Left hindlimb (tissue), 1 donor: ENCODE measurements at regions not wholly inside any gene's neighbourhood (a gene's known extent, or its start where the extent isn't known, plus 50 kb on each side); places are given as distances from the start of the nearest gene placed in this dataset.
"Not testable (repeated sequence)": the region's sequence is repeated elsewhere in the genome, so short reads cannot be mapped to it uniquely, and the experiment has no call there.

Experiments
- DNase-seq: peaks from one replicate; pipeline ENCODE4 v3.0.0-alpha.2; 2018

GRCh38 chr3:181925841-181926240 is 214.1 kb downstream of the SOX2 start:
- not testable (repeated sequence) for DNase-seq

- DNase-seq: no peak
Measured at GRCh38 chr3:181929501-181929900, 217.8 kb downstream of the SOX2 start.

GRCh38 chr3:181930105-181930504 is 218.4 kb downstream of the SOX2 start:
- DNase-seq: no peak

GRCh38 chr3:181932039-181932438 is 220.3 kb downstream of the SOX2 start:
- DNase-seq: no peak

DNA sequence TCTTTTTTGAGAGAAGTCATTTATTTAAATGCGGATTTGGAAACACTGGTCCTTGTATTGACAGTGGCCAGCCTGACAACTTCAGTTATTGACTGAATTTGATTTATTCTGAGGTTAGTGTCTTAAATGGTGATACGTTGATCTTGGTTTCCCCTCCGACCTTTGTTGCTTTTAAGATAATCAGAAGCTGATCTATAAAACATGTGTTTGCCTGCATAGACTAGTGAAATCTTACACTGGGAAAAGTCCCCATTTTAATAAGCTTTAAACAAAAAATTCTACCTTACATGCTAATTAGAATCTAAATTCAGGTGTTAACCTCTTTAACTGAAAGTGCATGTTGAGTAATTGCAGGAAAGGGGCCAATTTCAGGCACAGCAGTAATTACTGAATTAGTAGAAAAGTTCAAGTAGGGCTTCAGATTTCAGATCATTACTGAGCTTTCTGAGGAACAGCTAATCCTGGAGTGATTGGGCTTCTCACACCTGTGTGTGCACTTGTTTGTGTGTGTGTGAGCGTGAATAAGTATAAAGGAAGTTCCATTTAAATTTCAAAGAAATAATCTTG is 221.4 kb downstream of the SOX2 start:
- DNase-seq: no peak

DNA sequence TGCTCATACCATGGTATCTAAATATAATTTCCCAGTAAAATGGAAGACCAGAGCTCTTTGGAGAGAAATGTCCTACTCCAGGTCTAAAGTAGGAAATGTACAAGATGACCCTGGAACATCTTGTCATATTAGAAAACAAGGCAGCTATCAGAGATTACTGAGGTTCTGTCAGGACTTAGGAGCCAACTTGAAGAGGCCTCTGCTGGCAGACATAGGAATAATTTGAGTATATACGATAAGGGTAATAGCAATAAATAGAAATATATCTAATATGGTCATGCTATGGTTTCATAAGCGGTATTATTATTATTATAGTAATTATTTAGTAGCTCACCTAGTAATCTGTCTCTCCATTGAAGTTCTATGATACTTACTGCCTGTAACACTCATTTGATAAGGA is 224.2 kb downstream of the SOX2 start:
- no peak for DNase-seq

DNA sequence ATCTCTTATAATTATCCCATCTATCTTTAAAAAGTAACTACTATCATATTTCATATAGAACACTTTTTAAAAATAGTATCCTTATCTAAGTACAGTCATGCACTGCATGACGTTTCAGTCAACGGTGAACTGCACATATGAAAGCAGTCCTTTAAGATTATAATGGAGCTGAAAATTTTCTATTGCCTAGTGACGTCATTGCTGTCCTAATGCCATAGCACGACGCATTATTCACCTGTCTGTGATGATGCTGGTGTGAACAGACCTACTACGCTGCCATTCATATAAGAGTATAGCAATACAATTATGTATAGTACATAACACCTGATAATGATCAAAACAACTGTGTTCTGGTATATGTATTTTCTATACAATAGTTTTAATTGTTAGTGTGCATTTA is 225.0 kb downstream of the SOX2 start:
- DNase-seq: no peak

DNA sequence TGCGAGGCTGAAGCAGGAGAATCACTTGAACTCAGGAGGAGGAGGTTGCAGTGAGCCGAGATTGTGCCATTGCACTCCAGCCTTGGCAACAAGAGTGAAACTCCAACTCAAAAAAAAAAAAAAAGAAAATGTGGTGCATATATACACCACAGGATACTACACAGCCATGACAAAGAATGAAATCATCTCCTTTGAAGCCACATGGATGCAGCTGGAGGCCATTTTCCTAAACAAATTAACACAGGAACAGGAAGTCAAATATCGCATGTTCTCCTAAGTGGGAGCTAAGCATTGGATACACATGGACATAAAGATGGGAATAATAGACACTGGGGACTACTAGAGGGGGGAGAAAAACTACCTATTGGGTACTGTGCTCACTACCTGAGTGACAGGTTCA is 226.9 kb downstream of the SOX2 start:
- DNase-seq: not testable (repeated sequence)

- DNase-seq: no peak
Measured at GRCh38 chr3:181940703-181941102, 229.0 kb downstream of the SOX2 start.

- no peak for DNase-seq
Measured at GRCh38 chr3:181941250-181941649, 229.5 kb downstream of the SOX2 start.

DNA sequence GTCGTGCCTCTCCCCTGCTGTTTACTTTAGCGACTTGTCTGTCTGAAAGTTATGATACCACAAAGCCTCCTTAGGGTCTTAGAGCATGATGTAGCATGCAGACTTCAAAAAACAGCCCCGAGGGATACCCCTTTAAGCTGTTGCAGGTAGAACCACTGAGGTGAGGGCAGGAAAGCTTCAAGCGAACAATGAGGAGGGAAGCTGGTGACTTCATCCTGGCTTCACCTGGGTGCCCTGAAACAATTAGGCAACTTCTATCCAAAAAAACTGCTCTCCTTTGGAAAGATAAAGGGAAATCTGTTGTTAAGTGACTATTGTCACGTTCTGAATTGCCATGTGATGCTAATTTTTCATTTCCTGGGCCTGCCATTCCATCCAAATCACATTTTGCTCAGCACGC is 231.6 kb downstream of the SOX2 start:
- DNase-seq: no peak

- DNase-seq: no peak
Measured at GRCh38 chr3:181947606-181948005, 235.9 kb downstream of the SOX2 start.

DNA sequence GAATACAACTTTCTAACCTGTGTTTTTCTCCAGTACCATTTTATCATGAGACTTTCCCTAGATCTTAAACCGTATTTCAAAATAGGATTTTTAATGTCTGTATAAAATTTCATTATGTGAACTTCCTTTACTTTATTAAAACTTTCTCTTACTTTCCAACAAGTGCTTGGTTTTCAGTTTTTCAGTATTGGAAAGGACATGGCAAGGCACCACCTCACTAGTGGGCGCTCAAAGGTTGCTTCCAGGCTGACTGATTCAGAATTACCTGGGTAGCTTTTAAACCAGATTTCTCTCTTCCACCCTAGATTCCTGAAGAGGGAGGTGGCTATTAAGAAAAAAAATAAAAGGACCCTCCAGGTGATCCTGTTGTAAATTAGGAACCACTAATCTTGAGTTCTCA is 236.6 kb downstream of the SOX2 start:
- DNase-seq: no peak

GRCh38 chr3:181952221-181952620 is 240.5 kb downstream of the SOX2 start:
- no peak for DNase-seq

DNA sequence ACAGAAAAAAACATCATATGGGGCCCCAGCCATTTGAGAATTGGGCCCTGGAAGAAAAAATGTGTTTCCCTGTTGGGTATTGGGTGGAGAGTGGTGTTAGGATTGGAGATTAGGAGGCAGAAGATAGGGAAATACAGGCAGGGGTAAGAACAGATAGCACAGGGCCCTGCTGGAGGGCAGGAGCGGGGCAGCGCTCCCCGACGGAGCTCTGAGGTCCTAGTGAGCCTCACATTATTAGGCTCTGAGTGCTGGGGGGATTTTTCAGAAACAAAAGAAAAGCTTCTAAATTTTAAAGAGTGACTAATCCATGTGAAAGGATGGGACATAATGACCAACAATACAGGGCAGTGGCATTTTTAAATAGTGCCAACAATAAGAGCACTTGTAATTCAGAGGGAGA is 241.2 kb downstream of the SOX2 start:
- no peak for DNase-seq

GRCh38 chr3:181955566-181955965 is 243.8 kb downstream of the SOX2 start:
- DNase-seq: no peak

DNA sequence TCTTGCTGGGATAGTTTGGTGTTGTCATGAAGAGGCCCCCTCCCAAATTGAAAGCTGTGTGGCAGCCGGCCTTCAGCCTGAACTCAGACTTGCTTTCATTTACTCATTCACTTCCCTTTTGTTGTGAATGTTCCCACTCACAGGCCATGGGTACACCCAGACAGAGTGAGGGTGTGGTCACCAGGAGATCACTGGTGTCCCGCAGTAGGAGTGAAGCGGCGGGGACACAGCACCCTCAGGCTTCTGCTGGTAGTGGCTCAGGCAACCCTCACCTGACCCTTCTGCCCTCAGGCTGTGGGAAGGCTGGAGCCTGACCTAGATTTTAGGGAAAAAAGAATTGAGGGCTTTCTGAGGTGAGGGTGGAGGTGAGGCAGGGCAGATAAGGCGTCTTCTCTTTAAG is 244.4 kb downstream of the SOX2 start:
- DNase-seq: no peak

GRCh38 chr3:181966393-181966792 is 254.7 kb downstream of the SOX2 start:
- no peak for DNase-seq

- no peak for DNase-seq
Measured at GRCh38 chr3:181969925-181970324, 258.2 kb downstream of the SOX2 start.

- DNase-seq: no peak
Measured at GRCh38 chr3:181971424-181971823, 259.7 kb downstream of the SOX2 start.

DNA sequence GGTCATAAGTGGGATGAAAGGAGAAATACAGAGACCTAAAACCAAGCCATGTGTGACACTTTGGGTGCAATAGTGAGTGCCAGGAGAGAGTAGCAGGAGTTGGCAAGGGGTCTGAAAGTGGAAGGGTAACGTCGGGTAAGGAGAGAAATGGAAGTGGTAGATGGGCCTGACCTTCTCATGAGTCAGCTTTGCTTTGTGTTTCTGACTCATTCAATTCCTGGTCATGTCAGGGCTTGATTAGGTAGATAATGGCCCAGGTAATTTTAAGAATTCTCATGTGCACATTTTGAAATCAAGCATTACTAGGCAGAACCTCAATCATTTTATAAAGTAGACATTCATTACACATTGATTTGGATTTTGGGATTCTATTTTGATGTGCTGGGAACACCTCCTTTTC is 262.5 kb downstream of the SOX2 start:
- no peak for DNase-seq

GRCh38 chr3:181976526-181976925 is 264.8 kb downstream of the SOX2 start:
- DNase-seq: no peak

DNA sequence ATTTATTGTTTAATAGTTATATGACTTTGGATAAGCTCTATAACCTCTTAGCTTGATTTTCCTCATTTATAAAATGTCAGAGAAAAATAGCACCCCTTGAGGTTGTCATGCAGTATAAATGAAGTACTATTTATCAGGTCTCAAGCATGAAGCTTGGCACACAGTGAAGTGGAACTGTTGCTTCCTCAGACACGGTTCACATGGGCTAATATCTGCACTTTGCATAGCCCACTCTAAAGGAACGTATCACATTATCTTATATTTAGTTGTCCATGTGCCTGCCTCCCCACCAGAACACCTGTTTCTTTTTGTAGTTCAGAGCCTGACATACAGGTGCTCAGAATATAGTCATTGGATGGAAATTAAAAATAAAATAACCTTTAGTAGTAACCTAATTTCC is 273.7 kb downstream of the SOX2 start:
- no peak for DNase-seq

GRCh38 chr3:181987736-181988135 is 276.0 kb downstream of the SOX2 start:
- DNase-seq: no peak

- DNase-seq: no peak
Measured at GRCh38 chr3:181998828-181999227, 287.1 kb downstream of the SOX2 start.

GRCh38 chr3:181999314-181999713 is 287.6 kb downstream of the SOX2 start:
- DNase-seq: no peak
